WI38 (cell line): ENCODE measurements at regions not wholly inside any gene's neighbourhood (a gene's known extent, or its start where the extent isn't known, plus 50 kb on each side); places are given as distances from the start of the nearest gene placed in this dataset.

Source experiments
- H3K4me3 ChIP-seq: 2 replicates; pipeline ENCODE4 v1.5.1; 2011; ENCODE audit warnings: low read depth, mild to moderate bottlenecking, control low read depth, low read length
- TF ChIP-seq, protein P1 (sequence below): IDR thresholded peaks from 2 replicates; pipeline ENCODE4 v1.5.1; 2012; ENCODE audit warnings: low read depth, mild to moderate bottlenecking, control low read depth, low read length

DNA sequence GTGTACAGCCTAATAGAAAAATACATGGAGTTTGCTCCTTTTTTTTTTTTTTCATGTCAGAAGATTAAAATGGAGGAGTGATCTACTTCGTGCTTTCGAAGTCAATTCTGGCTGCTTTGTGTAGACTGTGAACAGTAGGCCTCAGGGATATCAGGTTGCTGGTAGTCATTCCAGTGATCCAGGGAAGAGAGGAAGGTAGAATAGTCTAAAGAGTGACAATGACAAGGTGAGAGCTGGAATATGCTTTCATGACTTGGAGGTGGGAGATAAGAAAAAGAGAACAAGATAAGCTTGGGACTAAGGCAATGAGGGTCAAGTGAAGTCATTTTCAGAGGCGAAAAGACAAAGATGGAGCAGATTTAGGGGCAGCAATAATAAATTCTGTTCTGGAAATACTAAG lies 111.3 kb upstream of the MIR17HG start:
- TF ChIP-seq, protein P1, sequence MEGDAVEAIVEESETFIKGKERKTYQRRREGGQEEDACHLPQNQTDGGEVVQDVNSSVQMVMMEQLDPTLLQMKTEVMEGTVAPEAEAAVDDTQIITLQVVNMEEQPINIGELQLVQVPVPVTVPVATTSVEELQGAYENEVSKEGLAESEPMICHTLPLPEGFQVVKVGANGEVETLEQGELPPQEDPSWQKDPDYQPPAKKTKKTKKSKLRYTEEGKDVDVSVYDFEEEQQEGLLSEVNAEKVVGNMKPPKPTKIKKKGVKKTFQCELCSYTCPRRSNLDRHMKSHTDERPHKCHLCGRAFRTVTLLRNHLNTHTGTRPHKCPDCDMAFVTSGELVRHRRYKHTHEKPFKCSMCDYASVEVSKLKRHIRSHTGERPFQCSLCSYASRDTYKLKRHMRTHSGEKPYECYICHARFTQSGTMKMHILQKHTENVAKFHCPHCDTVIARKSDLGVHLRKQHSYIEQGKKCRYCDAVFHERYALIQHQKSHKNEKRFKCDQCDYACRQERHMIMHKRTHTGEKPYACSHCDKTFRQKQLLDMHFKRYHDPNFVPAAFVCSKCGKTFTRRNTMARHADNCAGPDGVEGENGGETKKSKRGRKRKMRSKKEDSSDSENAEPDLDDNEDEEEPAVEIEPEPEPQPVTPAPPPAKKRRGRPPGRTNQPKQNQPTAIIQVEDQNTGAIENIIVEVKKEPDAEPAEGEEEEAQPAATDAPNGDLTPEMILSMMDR, result no peak
- H3K4me3 ChIP-seq, result no peak overlapping the region

DNA sequence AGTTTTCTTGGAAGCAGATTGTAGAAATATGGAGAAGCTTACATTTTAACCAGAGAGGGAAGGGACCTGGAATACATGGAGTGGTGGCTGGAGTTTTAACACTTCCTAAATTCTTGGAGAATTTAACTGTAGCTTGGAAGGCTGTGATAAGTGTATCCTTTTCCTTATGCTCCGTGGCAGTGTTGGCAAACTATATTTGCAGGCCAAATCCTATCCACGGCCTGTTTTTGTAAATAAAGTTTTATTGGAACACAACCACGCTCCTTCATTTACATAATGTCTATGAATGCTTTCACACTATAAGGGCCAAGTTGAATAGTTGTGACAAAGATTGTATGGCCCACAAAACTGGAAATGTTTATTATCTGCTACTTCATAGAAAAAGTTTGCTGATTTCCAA lies 110.6 kb upstream of the MIR17HG start:
- TF ChIP-seq, protein P1, result no peak
- H3K4me3 ChIP-seq, result no peak overlapping the region

DNA sequence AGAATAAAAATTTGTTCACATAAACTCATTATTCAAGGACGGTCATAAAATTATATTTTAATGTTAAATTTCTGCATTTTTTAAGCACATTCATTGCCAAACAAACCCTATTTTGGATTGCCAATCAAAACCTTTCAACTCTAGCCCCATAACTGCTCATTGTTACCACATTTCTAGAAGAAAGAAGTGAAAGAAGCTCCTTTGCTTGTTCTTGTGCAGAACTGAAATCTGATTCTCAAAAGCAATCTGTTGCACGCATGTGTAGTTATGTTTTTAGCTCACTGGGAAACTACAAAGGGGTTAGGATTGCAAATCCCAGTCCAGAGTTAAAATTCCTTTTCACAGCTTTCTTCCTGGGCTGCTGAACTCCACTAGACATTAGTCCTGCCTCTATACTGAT lies 109.5 kb upstream of the MIR17HG start:
- TF ChIP-seq, protein P1, result no peak

DNA sequence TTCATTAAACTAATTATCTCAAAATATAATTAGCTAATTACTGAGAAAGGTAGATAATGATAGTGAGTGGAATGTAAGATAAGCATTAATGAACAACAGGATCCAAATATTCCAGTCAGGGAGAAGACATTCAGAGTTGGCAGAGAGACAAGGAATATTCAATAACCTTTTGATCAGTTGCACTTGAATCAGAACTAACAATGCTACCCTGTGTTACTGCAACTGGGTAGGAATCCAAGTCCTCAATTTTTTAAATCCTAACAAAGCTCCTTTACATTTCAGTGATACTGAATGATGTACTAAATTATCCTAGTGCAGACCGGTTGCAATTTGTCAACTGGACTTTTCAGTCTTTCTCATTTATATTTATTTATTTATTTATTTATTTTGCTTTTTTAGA lies 107.1 kb upstream of the MIR17HG start:
- TF ChIP-seq, protein P1, result no peak
- no peak overlapping the region for H3K4me3 ChIP-seq

More for the DNA sequence above, 109.5 kb upstream of the MIR17HG start:
- H3K4me3 ChIP-seq, result no peak overlapping the region

DNA sequence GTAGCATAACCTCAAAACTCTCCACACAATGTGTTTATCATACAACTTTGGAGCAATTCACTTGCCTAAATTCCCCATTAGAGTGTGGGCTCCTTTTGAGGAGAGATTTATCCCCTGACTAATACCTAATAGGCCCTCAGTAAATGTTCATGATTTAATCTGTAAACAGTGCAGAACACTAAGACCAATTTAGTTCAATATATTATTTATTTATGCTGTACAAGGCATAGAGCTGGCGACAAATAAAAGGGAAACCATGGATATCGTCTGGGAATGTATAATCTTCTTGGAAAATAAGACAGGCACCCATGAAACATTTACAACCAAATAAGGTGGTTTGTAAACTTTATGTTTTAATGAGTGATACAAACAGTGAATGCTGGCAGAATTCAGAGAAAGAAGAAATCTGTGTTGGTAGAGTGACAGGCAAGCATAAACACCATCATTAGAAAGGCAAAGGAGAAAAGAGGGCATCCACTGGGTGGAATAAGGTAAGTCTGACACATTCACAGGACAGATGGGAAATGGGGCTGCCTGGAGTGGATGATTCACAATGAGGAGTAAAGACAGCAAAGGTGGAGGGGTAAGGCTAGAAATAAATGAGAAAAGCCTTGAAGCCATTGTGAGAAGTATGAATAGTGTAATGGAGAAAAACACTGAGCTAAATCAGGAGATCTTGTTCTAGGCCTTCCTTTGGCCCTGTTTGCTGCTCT lies 106.1 kb upstream of the MIR17HG start:
- TF ChIP-seq, protein P1, result no peak
- no peak overlapping the region for H3K4me3 ChIP-seq

GRCh38 chr13:91242652-91243051 lies 104.8 kb upstream of the MIR17HG start:
- TF ChIP-seq, protein P1, result no peak
- no peak overlapping the region for H3K4me3 ChIP-seq

GRCh38 chr13:91245288-91245687 lies 102.2 kb upstream of the MIR17HG start:
- TF ChIP-seq, protein P1, result no peak

More at GRCh38 chr13:91245288-91245687, 102.2 kb upstream of the MIR17HG start:
- H3K4me3 ChIP-seq, result no peak overlapping the region
